Iris pigment epithelial cell (primary cell): ENCODE measurements at regions not wholly inside any gene's neighbourhood (a gene's known extent, or its start where the extent isn't known, plus 50 kb on each side); places are given as distances from the start of the nearest gene placed in this dataset.
A peak's percentile ranks its signal among the peaks of the same experiment; 100 is the strongest.
"Not testable (repeated sequence)": the region's sequence is repeated elsewhere in the genome, so short reads cannot be mapped to it uniquely, and the experiment has no call there.

Experiments
- DNase-seq: peaks from one replicate; pipeline ENCODE4 v3.0.0-alpha.2; 2011; ENCODE audit warnings: low read depth

GRCh38 chr2:8370258-8370802 lies 311.5 kb upstream of the ID2 start:
- no peak for DNase-seq

GRCh38 chr2:8371653-8372052 lies 310.2 kb upstream of the ID2 start:
- no peak for DNase-seq

- no peak for DNase-seq
These were observed 307.1 kb upstream of the ID2 start for GRCh38 chr2:8374782-8375181.

GRCh38 chr2:8376603-8377410 lies 305.0 kb upstream of the ID2 start:
- no peak for DNase-seq

- DNase-seq = no peak
These were observed 303.6 kb upstream of the ID2 start for GRCh38 chr2:8378016-8378810.

- no peak for DNase-seq
These were observed 302.7 kb upstream of the ID2 start for GRCh38 chr2:8379128-8379527.

- no peak for DNase-seq
These were observed 302.3 kb upstream of the ID2 start for GRCh38 chr2:8379549-8379948.

- DNase-seq = no peak
These were observed 301.8 kb upstream of the ID2 start for GRCh38 chr2:8380026-8380425.

GRCh38 chr2:8380566-8380965 lies 301.3 kb upstream of the ID2 start:
- no peak for DNase-seq

- no peak for DNase-seq
These were observed 299.4 kb upstream of the ID2 start for GRCh38 chr2:8382485-8382884.

- DNase-seq = not testable (repeated sequence)
These were observed 295.1 kb upstream of the ID2 start for GRCh38 chr2:8386748-8387147.

GRCh38 chr2:8388781-8389180 lies 293.1 kb upstream of the ID2 start:
- DNase-seq = no peak

GRCh38 chr2:8389431-8390108 lies 292.3 kb upstream of the ID2 start:
- peak; percentile 7 for DNase-seq

- no peak for DNase-seq
These were observed 290.7 kb upstream of the ID2 start for GRCh38 chr2:8391126-8391525.

GRCh38 chr2:8391584-8391983 lies 290.3 kb upstream of the ID2 start:
- no peak for DNase-seq

- DNase-seq = no peak
These were observed 289.6 kb upstream of the ID2 start for GRCh38 chr2:8392098-8392866.

- no peak for DNase-seq
These were observed 288.4 kb upstream of the ID2 start for GRCh38 chr2:8393506-8393905.

GRCh38 chr2:8394131-8394530 lies 287.7 kb upstream of the ID2 start:
- no peak for DNase-seq

GRCh38 chr2:8394569-8395359 lies 287.1 kb upstream of the ID2 start:
- no peak for DNase-seq

GRCh38 chr2:8395718-8396117 lies 286.1 kb upstream of the ID2 start:
- no peak for DNase-seq
